ENCODE measurements at regions not wholly inside any gene's neighbourhood (a gene's known extent, or its start where the extent isn't known, plus 50 kb on each side); places are given as distances from the start of the nearest gene placed in this dataset.

- Histone ChIP-seq H4K20me1 (ENCODE audit: insufficient read depth, low read length) (no peaks in the 10 kb centered on the region), H3K9ac (ENCODE audit: low read length) (no peak overlapping the region), H3K27me3 (replicated peaks; ENCODE audit: insufficient read depth, low read length) (no peaks in the 10 kb centered on the region), H3K27ac (ENCODE audit: low read length) (no peak overlapping the region), H3K36me3 (replicated peaks; ENCODE audit: insufficient read depth, low read length) (no peaks in the 10 kb centered on the region), H3K4me2 (ENCODE audit: low read depth, low read length) (no peak overlapping the region), H2AFZ (ENCODE audit: low read length) (no peak overlapping the region), H3K79me2 (ENCODE audit: low read length) (no peaks in the 10 kb centered on the region), H3K9me2 (replicated peaks; ENCODE audit: insufficient read depth, low read length) (no peaks in the 10 kb centered on the region), H3K9me3 (replicated peaks; ENCODE audit: insufficient read depth, low read length) (no peaks in the 10 kb centered on the region), H3F3A (ENCODE audit: insufficient read depth, low read length) (no peaks in the 10 kb centered on the region), H3K4me3 (ENCODE audit: low read length) (no peak overlapping the region), H3K4me1 (ENCODE audit: low read length) (no peaks in the 10 kb centered on the region)
- no peak for DNase-seq
- TF ChIP-seq EZH2phosphoT487 (IDR thresholded peaks at IDR 0.05; ENCODE audit: low read length) (no peak), CTCF (IDR thresholded peaks at IDR 0.05; ENCODE audit: low read length) (no peak), EZH2 (optimal IDR thresholded peaks at IDR 0.05; ENCODE audit: low read depth, low read length) (no peak)
Measured at GRCh38 chr2:41736586-41736985, 311.2 kb upstream of the PKDCC start.

- Histone ChIP-seq H3K9me3 (replicated peaks; ENCODE audit: insufficient read depth, low read length) (no peaks in the 10 kb centered on the region), H3K27me3 (replicated peaks; ENCODE audit: insufficient read depth, low read length) (no peaks in the 10 kb centered on the region), H3K4me3 (ENCODE audit: low read length) (no peak overlapping the region), H3K36me3 (replicated peaks; ENCODE audit: insufficient read depth, low read length) (no peaks in the 10 kb centered on the region), H4K20me1 (ENCODE audit: insufficient read depth, low read length) (no peaks in the 10 kb centered on the region), H3K27ac (ENCODE audit: low read length) (no peak overlapping the region), H3K9ac (ENCODE audit: low read length) (no peak overlapping the region), H3F3A (ENCODE audit: insufficient read depth, low read length) (no peaks in the 10 kb centered on the region), H3K4me2 (ENCODE audit: low read depth, low read length) (no peak overlapping the region), H3K4me1 (ENCODE audit: low read length) (no peaks in the 10 kb centered on the region), H3K9me2 (replicated peaks; ENCODE audit: insufficient read depth, low read length) (no peaks in the 10 kb centered on the region), H3K79me2 (ENCODE audit: low read length) (no peaks in the 10 kb centered on the region), H2AFZ (ENCODE audit: low read length) (no peak overlapping the region)
- TF ChIP-seq CTCF (IDR thresholded peaks at IDR 0.05; ENCODE audit: low read length) (no peak), EZH2phosphoT487 (IDR thresholded peaks at IDR 0.05; ENCODE audit: low read length) (no peak), EZH2 (optimal IDR thresholded peaks at IDR 0.05; ENCODE audit: low read depth, low read length) (no peak)
- no peak for DNase-seq
Measured at GRCh38 chr2:41737888-41738287, 309.9 kb upstream of the PKDCC start.

- no peak overlapping the region for H3K4me2 ChIP-seq (ENCODE audit: low read depth, low read length)
- no peaks in the 10 kb centered on the region for H3K27me3 ChIP-seq (replicated peaks; ENCODE audit: insufficient read depth, low read length)
- H3K9me3 ChIP-seq (replicated peaks; ENCODE audit: insufficient read depth, low read length): no peaks in the 10 kb centered on the region
- H2AFZ ChIP-seq (ENCODE audit: low read length): no peak overlapping the region
- no peak overlapping the region for H3K4me3 ChIP-seq (ENCODE audit: low read length)
- H3K79me2 ChIP-seq (ENCODE audit: low read length): no peaks in the 10 kb centered on the region
- TF ChIP-seq CTCF (IDR thresholded peaks at IDR 0.05; ENCODE audit: low read length): no peak
- no peak for TF ChIP-seq EZH2 (optimal IDR thresholded peaks at IDR 0.05; ENCODE audit: low read depth, low read length)
- TF ChIP-seq EZH2phosphoT487 (IDR thresholded peaks at IDR 0.05; ENCODE audit: low read length): no peak
- H3F3A ChIP-seq (ENCODE audit: insufficient read depth, low read length): no peaks in the 10 kb centered on the region
- no peaks in the 10 kb centered on the region for H3K36me3 ChIP-seq (replicated peaks; ENCODE audit: insufficient read depth, low read length)
- H3K9ac ChIP-seq (ENCODE audit: low read length): no peak overlapping the region
- no peaks in the 10 kb centered on the region for H4K20me1 ChIP-seq (ENCODE audit: insufficient read depth, low read length)
- no peak for DNase-seq
- H3K27ac ChIP-seq (ENCODE audit: low read length): no peak overlapping the region
- H3K9me2 ChIP-seq (replicated peaks; ENCODE audit: insufficient read depth, low read length): no peaks in the 10 kb centered on the region
- no peaks in the 10 kb centered on the region for H3K4me1 ChIP-seq (ENCODE audit: low read length)
Measured at GRCh38 chr2:41741951-41742595, 305.7 kb upstream of the PKDCC start.

Measured in MM.1S (cell line).